SU-DHL-6 (cell line): ENCODE measurements at regions not wholly inside any gene's neighbourhood (a gene's known extent, or its start where the extent isn't known, plus 50 kb on each side); places are given as distances from the start of the nearest gene placed in this dataset.

Experiments used
- CTCF ChIP-seq: fragments of 200-600 bp; sonication (generic); IDR thresholded peaks from one replicate; pipeline ENCODE4 v1.5.1; 2017; ENCODE audit warnings: antibody characterized with exemption, mild to moderate bottlenecking, low read length, moderate library complexity; ENCODE audit not compliant: insufficient read depth, poor library complexity, severe bottlenecking
- EZH2phosphoT487 ChIP-seq: fragments of 200-600 bp; sonication (generic), shearing (Covaris generic); conservative IDR thresholded peaks from 2 replicates; pipeline ENCODE4 v1.6.1; 2018; ENCODE audit warnings: mild to moderate bottlenecking, antibody characterized with exemption, low read length, moderate library complexity, mixed read lengths

DNA sequence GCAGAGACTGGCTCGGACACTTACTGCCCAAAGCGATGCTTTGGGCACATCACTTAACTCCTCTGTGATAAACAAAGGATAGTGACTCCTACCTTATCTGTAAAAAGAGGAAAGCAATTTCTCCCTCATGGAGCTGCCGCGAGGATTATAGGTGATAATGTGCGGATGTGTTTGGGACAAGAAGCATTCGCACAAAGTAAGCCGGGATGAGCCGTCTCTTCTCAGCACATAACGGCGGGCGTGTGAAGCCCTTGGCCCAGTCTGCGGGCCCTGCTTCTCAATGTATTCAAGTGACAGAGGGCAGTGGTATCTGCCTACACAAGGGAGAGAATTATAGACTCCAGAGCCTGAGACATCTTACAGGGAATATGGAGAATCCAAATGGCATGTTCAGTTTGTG, 550.3 kb upstream of the CPEB2 start:
- TF ChIP-seq CTCF: no peak
- no peak for TF ChIP-seq EZH2phosphoT487
